NOMO-1 treated with dmso at 0.1 percent for 144 hours (cell line): ENCODE measurements at regions not wholly inside any gene's neighbourhood (a gene's known extent, or its start where the extent isn't known, plus 50 kb on each side); places are given as distances from the start of the nearest gene placed in this dataset.
"Not testable (repeated sequence)": the region's sequence is repeated elsewhere in the genome, so short reads cannot be mapped to it uniquely, and the experiment has no call there.

Experiments used
- DNase-seq: peaks from one replicate; lab custom pipeline; 2025; ENCODE audit not compliant: unreplicated experiment; lab: John Stamatoyannopoulos, UW

- not testable (repeated sequence) for DNase-seq
These were observed 460.7 kb upstream of the PAPPA start for GRCh38 chr9:115692868-115693267.

- DNase-seq: no peak
These were observed 459.6 kb upstream of the PAPPA start for GRCh38 chr9:115694014-115694413.

- no peak for DNase-seq
These were observed 458.6 kb upstream of the PAPPA start for GRCh38 chr9:115694991-115695390.

- DNase-seq: no peak
These were observed 440.6 kb upstream of the PAPPA start for GRCh38 chr9:115712981-115713380.

- no peak for DNase-seq
These were observed 437.9 kb upstream of the PAPPA start for GRCh38 chr9:115715666-115716065.

- no peak for DNase-seq
These were observed 436.3 kb upstream of the PAPPA start for GRCh38 chr9:115717298-115717697.

- no peak for DNase-seq
These were observed 435.8 kb upstream of the PAPPA start for GRCh38 chr9:115717711-115718173.

GRCh38 chr9:115730396-115730795 lies 423.2 kb upstream of the PAPPA start:
- DNase-seq: no peak

- DNase-seq: no peak
These were observed 422.7 kb upstream of the PAPPA start for GRCh38 chr9:115730845-115731244.

GRCh38 chr9:115733318-115734110 lies 420.1 kb upstream of the PAPPA start:
- no peak for DNase-seq

- no peak for DNase-seq
These were observed 414.3 kb upstream of the PAPPA start for GRCh38 chr9:115739096-115739875.

GRCh38 chr9:115740986-115741385 lies 412.6 kb upstream of the PAPPA start:
- DNase-seq: no peak

- DNase-seq: no peak
These were observed 409.6 kb upstream of the PAPPA start for GRCh38 chr9:115743709-115744605.

- DNase-seq: no peak
These were observed 407.1 kb upstream of the PAPPA start for GRCh38 chr9:115746496-115746895.

- DNase-seq: no peak
These were observed 405.9 kb upstream of the PAPPA start for GRCh38 chr9:115747731-115748130.

GRCh38 chr9:115756736-115757135 lies 396.9 kb upstream of the PAPPA start:
- DNase-seq: no peak

GRCh38 chr9:115757461-115757860 lies 396.1 kb upstream of the PAPPA start:
- no peak for DNase-seq

GRCh38 chr9:115758441-115758840 lies 395.1 kb upstream of the PAPPA start:
- no peak for DNase-seq

- no peak for DNase-seq
These were observed 394.2 kb upstream of the PAPPA start for GRCh38 chr9:115759426-115759825.

GRCh38 chr9:115764645-115765044 lies 388.9 kb upstream of the PAPPA start:
- no peak for DNase-seq

GRCh38 chr9:115765060-115765459 lies 388.5 kb upstream of the PAPPA start:
- no peak for DNase-seq
